HCT116 (cell line): ENCODE measurements at regions not wholly inside any gene's neighbourhood (a gene's known extent, or its start where the extent isn't known, plus 50 kb on each side); places are given as distances from the start of the nearest gene placed in this dataset.

Source experiments
- ATAC-seq: fragments of 200-7000 bp; cut with Tn5 transposase; 2 replicates; pipeline ENCODE4 v1.9.1; 2020; ENCODE audit warnings: mild to moderate bottlenecking, moderate library complexity
- BruUV-seq: library from RNA; stranded (reverse); fragments of 400-500 nt; replicated peaks from 2 replicates; lab custom pipeline; 2021; lab: Mats Ljungman, UMichigan
- CTCF ChIA-PET: fragments of 300-600 bp; sonication (Branson Sonifier 250); formaldehyde crosslinking; loops from one replicate; lab custom pipeline; 2021; ENCODE audit warnings: antibody characterized with exemption; lab: Charles Lee
- POLR2A ChIA-PET: fragments of 300-600, 350-600 bp; sonication (Branson Sonifier 250); formaldehyde crosslinking; loops from one replicate; lab custom pipeline; 2021; ENCODE audit warnings: antibody characterized with exemption; lab: Charles Lee
- RAD21 ChIA-PET, 2 experiments: fragments of 300-600 bp; sonication (Branson Sonifier 250); formaldehyde crosslinking; loops; one replicate each; lab custom pipeline; 2023; ENCODE audit warnings: low total read pairs in 2 of 2; ENCODE audit not compliant: uncharacterized antibody in 2 of 2, unreplicated experiment in 2 of 2, low non-redundant PET in 1 of 2; lab: Charles Lee
- DNase-seq: peaks from one replicate; pipeline ENCODE4 v3.0.0-alpha.2; 2010; ENCODE audit warnings: low read depth, low spot score
- H2AFZ ChIP-seq: fragments of 200-600 bp; shearing (Covaris generic), sonication (generic); 2 replicates; pipeline ENCODE4 v1.6.1; 2017; ENCODE audit warnings: low read depth, mixed run types, mixed read lengths, antibody characterized with exemption, low read length; ENCODE audit not compliant: poor library complexity, severe bottlenecking
- H3K27ac ChIP-seq: 2 replicates; pipeline ENCODE4 v1.5.1; 2012; ENCODE audit warnings: low read depth, low read length
- H3K27me3 ChIP-seq: fragments of 200-600 bp; sonication (generic); 2 replicates; pipeline ENCODE4 v1.6.1; 2016; ENCODE audit warnings: mixed run types, low read length, mixed read lengths; ENCODE audit not compliant: insufficient read depth
- H3K36me3 ChIP-seq, 2 experiments: fragments of 200-500 bp in 1 of 2; fragments of 200-600 bp in 1 of 2; sonication (Bioruptor generic) in 1 of 2; sonication (generic) in 1 of 2; 2 replicates each; pipeline versions ENCODE4 v1.5.1 to v1.6.1; 2014 to 2016; ENCODE audit warnings: low read length in 2 of 2, inconsistent platforms in 1 of 2, mixed read lengths in 1 of 2, mixed run types in 1 of 2; ENCODE audit not compliant: insufficient read depth in 2 of 2, control insufficient read depth in 1 of 2
- H3K4me1 ChIP-seq, 2 experiments: fragments of 200-600 bp in 1 of 2; sonication (generic) in 1 of 2; 2 replicates each; pipeline versions ENCODE4 v1.5.1 to v1.6.1; 2012 to 2017; ENCODE audit warnings: low read length in 2 of 2, inconsistent platforms in 1 of 2, mild to moderate bottlenecking in 1 of 2, mixed read lengths in 1 of 2, mixed run types in 1 of 2, moderate library complexity in 1 of 2; ENCODE audit not compliant: insufficient read depth in 2 of 2, control insufficient read depth in 1 of 2
- H3K4me2 ChIP-seq: fragments of 200-600 bp; sonication (generic); 2 replicates; pipeline ENCODE4 v1.6.1; 2017; ENCODE audit warnings: mixed run types, low read length, mixed read lengths
- H3K4me3 ChIP-seq, 2 experiments: fragments of 200-600 bp in 1 of 2; sonication (generic) in 1 of 2; replicated peaks in 1 of 2; 2 replicates each; pipeline ENCODE4 v1.5.1; 2011 to 2016; ENCODE audit warnings: low read length in 2 of 2, control low read depth in 1 of 2, low read depth in 1 of 2, mild to moderate bottlenecking in 1 of 2, mixed read lengths in 1 of 2, mixed run types in 1 of 2
- H3K79me2 ChIP-seq: fragments of 200-600 bp; sonication (generic); 2 replicates; pipeline ENCODE4 v1.6.1; 2017; ENCODE audit warnings: mild to moderate bottlenecking, mixed run types, low read length, moderate library complexity, mixed read lengths; ENCODE audit not compliant: insufficient read depth
- H3K9ac ChIP-seq: fragments of 200-600 bp; sonication (generic); 2 replicates; pipeline ENCODE4 v1.6.1; 2016; ENCODE audit warnings: low read length, mixed read lengths
- H3K9me2 ChIP-seq: fragments of 200-600 bp; sonication (generic), shearing (Covaris generic); 2 replicates; pipeline ENCODE4 v1.6.1; 2017; ENCODE audit warnings: mixed run types, mild to moderate bottlenecking, moderate library complexity; ENCODE audit not compliant: insufficient read depth
- H3K9me3 ChIP-seq, 2 experiments: fragments of 200-500 bp in 1 of 2; fragments of 200-600 bp in 1 of 2; sonication (Bioruptor generic) in 1 of 2; sonication (generic) in 1 of 2; 2 replicates each; pipeline ENCODE4 v1.6.1; 2014 to 2017; ENCODE audit warnings: low read length in 2 of 2, mixed read lengths in 2 of 2, inconsistent platforms in 1 of 2, low read depth in 1 of 2, mild to moderate bottlenecking in 1 of 2, mixed run types in 1 of 2, moderate library complexity in 1 of 2; ENCODE audit not compliant: control insufficient read depth in 1 of 2, insufficient read depth in 1 of 2
- H4K20me1 ChIP-seq: fragments of 200-600 bp; sonication (generic), shearing (Covaris generic); 2 replicates; pipeline ENCODE4 v1.6.1; 2017; ENCODE audit warnings: mixed run types, mild to moderate bottlenecking, moderate library complexity; ENCODE audit not compliant: insufficient read depth
- ELF1 ChIP-seq: IDR thresholded peaks from 2 replicates; pipeline ENCODE4 v1.6.1; 2012; ENCODE audit warnings: low read depth, borderline replicate concordance
- EZH2phosphoT487 ChIP-seq: fragments of 200-600 bp; IDR thresholded peaks from 2 replicates; pipeline ENCODE4 v1.6.1; 2018; ENCODE audit warnings: antibody characterized with exemption, borderline replicate concordance
- FOSL1 ChIP-seq: IDR thresholded peaks from 2 replicates; pipeline ENCODE4 v1.6.1; 2012; ENCODE audit warnings: low read depth
- JUND ChIP-seq: IDR thresholded peaks from 2 replicates; pipeline ENCODE4 v1.6.1; 2012
- POLR2A ChIP-seq: IDR thresholded peaks from 2 replicates; pipeline ENCODE4 v1.7.0; 2011; ENCODE audit warnings: borderline replicate concordance; ENCODE audit not compliant: insufficient read depth, insufficient read length; ENCODE audit errors: extremely low read depth
- POLR2AphosphoS5 ChIP-seq: IDR thresholded peaks from 2 replicates; pipeline ENCODE4 v1.6.1; 2011; ENCODE audit warnings: mild to moderate bottlenecking, low read depth, low read length, moderate library complexity
- RAD21 ChIP-seq: IDR thresholded peaks from 2 replicates; pipeline ENCODE4 v1.6.1; 2012; ENCODE audit warnings: low read depth, mild to moderate bottlenecking
- SIN3A ChIP-seq: IDR thresholded peaks from 2 replicates; pipeline ENCODE4 v1.6.1; 2012; ENCODE audit warnings: low read depth
- SP1 ChIP-seq: IDR thresholded peaks from 2 replicates; pipeline ENCODE4 v1.6.1; 2012; ENCODE audit warnings: low read depth
- SRF ChIP-seq: IDR thresholded peaks from 2 replicates; pipeline ENCODE4 v1.6.1; 2012; ENCODE audit warnings: low read depth
- YY1 ChIP-seq: IDR thresholded peaks from 2 replicates; pipeline ENCODE4 v1.6.1; 2011; ENCODE audit warnings: low read length, low read depth, moderate library complexity, mild to moderate bottlenecking; ENCODE audit not compliant: insufficient replicate concordance; ENCODE audit errors: extremely low read depth
- ZNF274 ChIP-seq: fragments of 200-500 bp; sonication (Bioruptor generic); IDR thresholded peaks from 2 replicates; pipeline ENCODE4 v1.6.1; 2014; ENCODE audit warnings: mild to moderate bottlenecking, low read depth, low read length, inconsistent platforms
- intact Hi-C: fragments of 100-400 bp; cut with micrococcal nuclease; formaldehyde crosslinking; loops from 2 replicates; pipeline ENCODE4 v1.10.0; 2022
- TF ChIP-seq, protein P1 (sequence below): IDR thresholded peaks from 2 replicates; pipeline ENCODE4 v1.6.1; 2012
- TF ChIP-seq, protein P2 (sequence below): IDR thresholded peaks from 2 replicates; pipeline ENCODE4 v1.6.1; 2011; ENCODE audit warnings: mild to moderate bottlenecking, low read length, moderate library complexity; ENCODE audit not compliant: insufficient replicate concordance; ENCODE audit errors: extremely low read depth
- TF ChIP-seq, protein P3 (sequence below): IDR thresholded peaks from 2 replicates; pipeline ENCODE4 v1.6.1; 2012

- Histone ChIP-seq H3K9me3 (no peaks in the 10 kb centered on the region), H3K9me2 (no peaks in the 10 kb centered on the region), H3K27me3 (no peaks in the 10 kb centered on the region), H3K79me2 (no peaks in the 10 kb centered on the region), H2AFZ (no peak overlapping the region), H3K36me3 (no peaks in the 10 kb centered on the region), H3K4me1 (peaks cover 0 to 8% of the 10 kb centered on the region in 2 experiments; a peak in 1 of 4 replicates), H3K9ac (no peak overlapping the region), H3K27ac (no peak overlapping the region), H3K4me3 (no peak overlapping the region), H4K20me1 (no peaks in the 10 kb centered on the region), H3K4me2 (no peak overlapping the region)
- intact Hi-C loops, result no loop called here
- CTCF ChIA-PET, result interaction anchor here (0.7 kb wide), 1 partner anchor 91 kb away, joined by 3 read pairs; no protein-coding TSS in a partner anchor
- RAD21 ChIA-PET, result no interaction called here
- ATAC-seq, result no peak
- POLR2A ChIA-PET, result no interaction called here
- TF ChIP-seq RAD21 (no peak), FOSL1 (no peak), SP1 (no peak), ELF1 (no peak), EZH2phosphoT487 (no peak), SRF (no peak), YY1 (no peak)
- TF ChIP-seq, protein P1, sequence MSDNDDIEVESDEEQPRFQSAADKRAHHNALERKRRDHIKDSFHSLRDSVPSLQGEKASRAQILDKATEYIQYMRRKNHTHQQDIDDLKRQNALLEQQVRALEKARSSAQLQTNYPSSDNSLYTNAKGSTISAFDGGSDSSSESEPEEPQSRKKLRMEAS, result no peak
- TF ChIP-seq, protein P2, sequence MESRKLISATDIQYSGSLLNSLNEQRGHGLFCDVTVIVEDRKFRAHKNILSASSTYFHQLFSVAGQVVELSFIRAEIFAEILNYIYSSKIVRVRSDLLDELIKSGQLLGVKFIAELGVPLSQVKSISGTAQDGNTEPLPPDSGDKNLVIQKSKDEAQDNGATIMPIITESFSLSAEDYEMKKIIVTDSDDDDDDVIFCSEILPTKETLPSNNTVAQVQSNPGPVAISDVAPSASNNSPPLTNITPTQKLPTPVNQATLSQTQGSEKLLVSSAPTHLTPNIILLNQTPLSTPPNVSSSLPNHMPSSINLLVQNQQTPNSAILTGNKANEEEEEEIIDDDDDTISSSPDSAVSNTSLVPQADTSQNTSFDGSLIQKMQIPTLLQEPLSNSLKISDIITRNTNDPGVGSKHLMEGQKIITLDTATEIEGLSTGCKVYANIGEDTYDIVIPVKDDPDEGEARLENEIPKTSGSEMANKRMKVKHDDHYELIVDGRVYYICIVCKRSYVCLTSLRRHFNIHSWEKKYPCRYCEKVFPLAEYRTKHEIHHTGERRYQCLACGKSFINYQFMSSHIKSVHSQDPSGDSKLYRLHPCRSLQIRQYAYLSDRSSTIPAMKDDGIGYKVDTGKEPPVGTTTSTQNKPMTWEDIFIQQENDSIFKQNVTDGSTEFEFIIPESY, result no peak
- no peak for DNase-seq
- BruUV-seq, result no TSS peak
Measured at GRCh38 chr6:21680611-21681010, 87.1 kb downstream of the SOX4 start.

GRCh38 chr6:21690489-21690888, 96.9 kb downstream of the SOX4 start:
- RAD21 ChIA-PET, result no interaction called here
- no peaks in the 10 kb centered on the region for H3K4me1 ChIP-seq
- no peak overlapping the region for H3K4me2 ChIP-seq
- H3K36me3 ChIP-seq, result no peaks in the 10 kb centered on the region
- ATAC-seq (no peak), DNase-seq (no peak)
- intact Hi-C loops, result no loop called here
- H3K9ac ChIP-seq, result no peak overlapping the region
- H3K79me2 ChIP-seq, result no peaks in the 10 kb centered on the region
- TF ChIP-seq JUND, result no peak
- TF ChIP-seq ELF1, result no peak
- no peak for TF ChIP-seq EZH2phosphoT487
- no peak for TF ChIP-seq ZNF274
- no peak for TF ChIP-seq POLR2A
- TF ChIP-seq, protein P3, sequence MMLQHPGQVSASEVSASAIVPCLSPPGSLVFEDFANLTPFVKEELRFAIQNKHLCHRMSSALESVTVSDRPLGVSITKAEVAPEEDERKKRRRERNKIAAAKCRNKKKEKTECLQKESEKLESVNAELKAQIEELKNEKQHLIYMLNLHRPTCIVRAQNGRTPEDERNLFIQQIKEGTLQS, result no peak
- no peak for TF ChIP-seq YY1
- no peak for TF ChIP-seq POLR2AphosphoS5
- no peak for TF ChIP-seq SIN3A
- no peak for TF ChIP-seq RAD21
- H3K9me2 ChIP-seq, result no peaks in the 10 kb centered on the region
- no TSS peak for BruUV-seq
- POLR2A ChIA-PET, result no interaction called here
- H4K20me1 ChIP-seq, result no peaks in the 10 kb centered on the region
- CTCF ChIA-PET, result no interaction called here
- H3K27me3 ChIP-seq, result no peaks in the 10 kb centered on the region
- H3K27ac ChIP-seq, result no peak overlapping the region
- no peak overlapping the region for H3K4me3 ChIP-seq
- H2AFZ ChIP-seq, result no peak overlapping the region
- H3K9me3 ChIP-seq, result no peaks in the 10 kb centered on the region
